ENCODE measurements at regions not wholly inside any gene's neighbourhood (a gene's known extent, or its start where the extent isn't known, plus 50 kb on each side); places are given as distances from the start of the nearest gene placed in this dataset.

DNA sequence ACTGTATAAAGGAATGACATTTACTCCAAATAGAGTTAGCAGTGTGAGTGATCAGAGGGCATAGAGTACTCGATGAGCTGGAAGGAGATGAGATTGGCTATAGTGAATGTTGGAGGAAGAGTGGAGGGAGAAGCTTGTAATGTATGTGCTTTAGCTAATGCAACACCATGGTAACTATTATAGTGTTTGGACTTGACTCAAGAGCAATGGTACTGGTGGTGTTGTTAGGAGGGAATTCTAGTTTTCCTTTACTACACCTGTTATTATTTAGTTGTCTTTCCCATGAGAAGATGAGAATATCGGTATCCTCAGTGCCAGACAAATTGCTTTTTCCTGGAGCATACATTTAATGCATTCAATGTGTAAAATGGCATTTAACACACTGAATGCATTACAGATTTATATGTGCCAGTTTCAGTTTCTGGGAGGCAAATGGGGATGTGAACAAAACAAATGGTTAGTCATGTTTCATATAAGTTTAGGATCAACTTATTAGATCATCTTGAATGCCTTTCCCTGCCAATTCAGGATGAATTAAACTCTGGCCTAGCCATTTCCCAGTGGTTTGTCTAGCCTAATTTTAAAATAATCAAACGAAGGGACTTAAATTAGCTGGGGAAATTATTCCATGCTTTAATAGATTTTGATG, 291.1 kb upstream of the ADAMTS5 start:
- DNase-seq (ENCODE audit: low spot score): no peak

DNA sequence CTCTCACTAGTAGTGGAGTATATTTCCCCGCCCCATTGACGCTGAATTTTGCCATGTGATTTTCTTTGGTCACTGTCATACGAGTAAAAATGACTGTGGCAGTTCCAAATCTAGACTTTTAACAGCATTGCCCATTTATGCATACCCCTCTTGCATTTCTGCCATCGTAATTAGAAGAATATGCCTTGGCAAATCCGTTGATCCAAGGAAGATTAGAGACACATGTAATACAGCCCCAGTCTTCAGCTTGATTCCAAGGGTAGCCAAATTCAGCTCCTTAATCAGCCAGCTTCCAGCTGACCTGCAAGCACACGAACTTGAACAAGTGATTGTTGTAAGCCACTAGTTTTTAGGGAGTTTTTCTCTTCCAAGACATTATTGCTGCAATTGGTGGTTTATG, 290.3 kb upstream of the ADAMTS5 start:
- no peak for DNase-seq (ENCODE audit: low spot score)

DNA sequence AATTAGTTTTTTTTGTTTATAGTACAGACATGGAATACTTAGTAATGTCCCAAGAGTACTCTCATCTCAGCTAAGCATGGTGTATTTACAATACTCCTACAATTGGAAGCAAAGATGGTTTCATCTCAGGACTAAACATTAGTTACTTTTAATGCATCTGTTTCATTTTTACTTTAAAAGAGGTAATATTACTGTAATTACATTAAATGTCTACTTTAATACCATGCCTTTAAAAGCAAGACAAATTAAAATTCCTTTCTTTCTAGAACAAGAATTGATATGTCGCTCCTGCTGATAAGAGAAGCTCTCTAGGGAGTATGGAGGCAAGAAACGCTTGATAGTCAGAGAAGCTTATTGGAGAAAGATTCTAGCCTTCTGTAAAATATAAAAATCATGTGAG, 284.9 kb upstream of the ADAMTS5 start:
- no peak for DNase-seq (ENCODE audit: low spot score)

DNA sequence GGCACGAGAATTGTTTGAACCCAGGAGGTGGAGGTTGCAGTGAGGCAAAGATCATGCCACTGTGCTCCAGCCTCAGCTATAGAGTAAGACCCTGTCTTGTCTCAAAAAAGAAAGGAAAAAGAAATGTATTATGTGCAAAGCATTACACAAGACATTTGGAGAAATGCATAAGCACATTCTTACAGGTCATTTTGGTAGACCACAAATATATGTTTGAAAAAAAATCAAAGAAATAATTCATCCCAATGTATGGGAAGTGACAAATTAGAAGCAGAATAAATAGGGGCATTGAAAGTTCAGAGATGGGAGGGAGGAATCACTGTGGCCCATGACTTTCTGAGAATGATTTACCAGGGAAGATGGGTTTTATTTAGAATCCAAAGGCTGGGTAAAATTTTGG, 283.5 kb upstream of the ADAMTS5 start:
- DNase-seq (ENCODE audit: low spot score): no peak

DNA sequence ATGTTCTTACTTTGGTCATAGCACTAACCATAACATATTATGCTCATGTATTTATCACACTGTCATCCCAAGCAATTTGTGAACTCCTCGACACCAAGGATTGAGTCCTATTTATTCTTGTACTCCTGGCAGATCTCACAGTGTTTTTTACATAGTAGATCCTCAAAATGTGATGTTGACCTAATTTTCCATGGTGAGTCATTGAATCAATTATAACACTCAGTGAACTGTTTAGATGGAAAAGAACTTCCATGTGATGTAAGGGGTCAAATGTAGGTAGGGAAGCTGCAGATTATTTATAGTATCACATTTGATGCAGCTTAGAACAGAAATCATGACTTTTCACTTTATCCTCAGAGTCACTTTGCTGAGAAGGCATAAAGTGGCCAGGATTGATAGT, 281.9 kb upstream of the ADAMTS5 start:
- no peak for DNase-seq (ENCODE audit: low spot score)

DNA sequence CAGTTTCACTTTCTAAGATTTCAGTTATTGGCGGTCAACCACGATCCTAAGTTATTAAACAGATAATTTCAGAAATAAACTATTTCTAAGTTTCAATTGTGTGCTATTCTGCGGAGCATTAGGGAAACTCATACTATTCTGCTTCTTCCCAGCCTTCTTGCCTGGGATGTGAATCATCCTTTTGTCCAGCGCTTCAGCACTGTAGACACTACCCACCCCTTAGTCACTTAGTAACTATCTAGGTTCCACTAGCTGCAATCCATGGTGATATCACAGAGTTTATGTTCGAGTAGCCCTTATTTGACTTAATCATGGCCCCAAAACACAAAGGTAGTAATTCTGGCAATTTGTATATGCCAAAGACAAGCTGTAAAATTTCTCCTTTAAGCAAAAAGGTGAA, 279.9 kb upstream of the ADAMTS5 start:
- DNase-seq (ENCODE audit: low spot score): no peak

DNA sequence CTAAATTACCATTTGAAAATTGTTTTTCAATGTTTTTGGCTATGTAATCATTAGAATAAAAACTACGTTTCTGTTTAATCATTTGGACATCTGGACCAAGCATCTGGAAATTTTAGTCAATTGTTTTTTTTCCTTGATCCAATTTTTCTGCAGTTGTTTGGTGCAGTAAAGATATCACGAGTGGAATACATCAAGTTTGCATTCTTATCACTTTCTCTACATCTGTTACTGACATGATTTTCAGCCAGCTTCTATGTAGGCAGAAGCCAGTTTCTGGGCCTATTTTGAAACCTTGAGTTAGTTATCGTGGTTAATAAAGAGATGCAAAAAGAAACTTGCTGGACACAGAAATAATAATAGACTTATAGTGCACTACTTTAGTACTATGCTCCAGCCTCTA, 277.9 kb upstream of the ADAMTS5 start:
- DNase-seq (ENCODE audit: low spot score): no peak

DNA sequence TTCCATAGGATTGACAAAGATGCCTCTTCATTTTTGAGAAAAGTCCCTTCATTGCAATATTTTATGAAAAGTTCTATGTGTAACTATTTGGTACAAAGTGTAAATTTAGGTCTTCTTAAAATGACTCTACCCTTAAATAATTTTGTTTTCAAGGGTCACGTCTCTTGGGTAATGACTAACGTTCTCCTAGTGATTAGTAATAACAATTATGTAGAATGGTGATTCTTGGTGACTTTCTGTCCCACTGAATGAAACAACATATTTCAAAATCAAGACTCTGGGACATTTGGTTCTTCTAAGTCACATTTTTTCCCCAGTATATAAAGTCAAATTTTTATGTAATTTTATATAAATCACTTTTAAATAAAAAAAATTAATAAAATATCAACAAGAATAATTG, 277.5 kb upstream of the ADAMTS5 start:
- no peak for DNase-seq (ENCODE audit: low spot score)

DNA sequence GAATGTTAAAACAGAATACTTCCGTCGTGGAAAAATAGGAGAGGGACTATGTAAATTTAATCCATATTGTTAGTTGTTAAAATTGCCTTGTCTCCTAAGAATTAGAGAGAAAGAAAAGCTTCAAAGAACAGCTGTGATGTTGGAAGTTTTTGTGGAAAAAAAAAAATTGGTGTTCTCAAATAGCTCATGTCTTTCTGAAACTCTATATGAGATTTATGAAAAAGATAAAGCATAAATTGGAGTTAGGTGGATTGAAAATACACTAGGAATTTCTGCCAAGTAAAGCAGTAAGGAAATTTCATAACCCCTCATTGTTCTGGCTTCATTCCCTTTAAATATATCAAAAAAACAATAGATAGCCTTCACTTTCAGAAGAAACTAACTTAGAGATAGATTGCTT, 274.0 kb upstream of the ADAMTS5 start:
- no peak for DNase-seq (ENCODE audit: low spot score)

DNA sequence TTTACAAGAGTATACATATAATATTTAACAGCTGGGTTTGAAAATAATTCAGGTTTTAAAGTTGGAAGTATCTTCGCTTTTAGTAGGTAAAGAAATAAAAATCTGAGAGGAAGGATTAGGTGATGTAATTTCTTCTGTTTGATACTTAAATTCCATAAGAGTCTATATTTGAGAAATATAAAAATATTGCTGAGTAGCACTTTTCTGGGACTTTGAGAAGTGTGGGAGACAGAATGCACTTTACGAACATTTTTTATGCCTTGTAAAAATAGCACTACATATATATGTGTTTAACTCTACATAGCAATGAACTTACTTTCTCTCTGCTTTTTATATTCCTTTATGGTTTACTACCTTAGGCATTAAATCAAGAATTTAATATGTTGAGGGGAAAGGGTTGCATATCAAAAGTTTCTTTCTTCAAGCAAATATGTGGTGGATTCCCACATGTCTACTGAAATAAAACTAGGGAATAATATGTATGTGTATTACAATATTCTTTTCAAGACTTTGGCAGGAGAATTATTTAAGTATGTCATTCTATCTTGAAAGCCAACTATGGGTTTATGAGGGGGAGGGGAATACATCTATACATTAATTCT, 266.7 kb upstream of the ADAMTS5 start:
- DNase-seq (ENCODE audit: low spot score): no peak

DNA sequence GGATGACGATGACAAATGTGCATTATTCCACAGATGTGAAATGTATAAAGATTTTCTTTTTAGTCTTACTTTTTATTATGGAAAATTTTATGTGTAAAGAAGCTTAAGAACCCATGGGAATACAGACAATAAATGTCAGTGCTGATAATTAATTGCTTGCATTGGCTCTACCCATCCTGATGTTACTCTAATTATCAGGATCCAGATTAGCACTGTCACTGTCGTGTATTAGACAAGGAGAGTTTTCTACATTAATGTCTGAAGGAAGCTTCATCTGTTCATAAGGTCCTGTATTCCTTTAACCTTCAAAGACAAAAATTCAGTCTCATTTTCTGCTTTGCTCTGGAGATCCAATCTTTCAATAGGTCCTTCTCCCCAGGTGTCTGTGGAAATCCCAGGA, 259.1 kb upstream of the ADAMTS5 start:
- no peak for DNase-seq (ENCODE audit: low spot score)

DNA sequence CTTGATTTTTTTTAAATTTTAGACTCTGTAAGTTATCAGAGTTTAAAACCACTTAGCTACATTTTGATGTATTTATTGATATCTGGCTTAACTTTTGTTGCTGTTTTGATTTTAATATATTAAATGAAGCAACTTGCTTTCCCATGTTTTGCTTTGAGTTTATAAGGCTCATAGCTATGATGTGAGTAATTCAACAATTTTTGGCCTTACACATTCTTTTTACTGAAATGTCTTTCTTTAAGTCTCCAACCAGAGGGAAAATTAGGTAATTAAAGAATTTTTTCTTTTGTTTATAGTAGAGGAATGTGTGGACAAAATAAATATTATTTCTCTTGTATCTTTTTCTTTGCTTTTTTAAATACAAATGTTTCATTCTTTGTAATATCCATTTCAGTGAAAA, 258.3 kb upstream of the ADAMTS5 start:
- DNase-seq (ENCODE audit: low spot score): no peak

DNA sequence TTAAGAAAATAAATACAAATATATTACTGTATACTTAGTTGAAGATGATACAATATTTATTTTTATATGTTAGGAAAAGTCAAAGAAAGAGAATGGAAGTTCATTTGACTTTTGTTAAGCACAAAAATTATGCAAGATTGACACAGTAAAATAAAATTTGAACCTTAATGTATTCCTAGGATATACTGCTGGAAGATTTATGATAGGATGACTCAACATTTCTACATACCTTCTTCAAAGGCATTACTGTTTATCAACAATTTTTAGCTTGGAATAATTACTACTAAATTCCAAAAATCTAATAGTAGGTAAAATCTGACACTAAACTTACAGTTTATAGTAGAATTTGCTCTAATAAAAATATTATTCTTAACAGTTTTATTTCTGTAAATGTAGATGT, 257.3 kb upstream of the ADAMTS5 start:
- DNase-seq (ENCODE audit: low spot score): no peak

DNA sequence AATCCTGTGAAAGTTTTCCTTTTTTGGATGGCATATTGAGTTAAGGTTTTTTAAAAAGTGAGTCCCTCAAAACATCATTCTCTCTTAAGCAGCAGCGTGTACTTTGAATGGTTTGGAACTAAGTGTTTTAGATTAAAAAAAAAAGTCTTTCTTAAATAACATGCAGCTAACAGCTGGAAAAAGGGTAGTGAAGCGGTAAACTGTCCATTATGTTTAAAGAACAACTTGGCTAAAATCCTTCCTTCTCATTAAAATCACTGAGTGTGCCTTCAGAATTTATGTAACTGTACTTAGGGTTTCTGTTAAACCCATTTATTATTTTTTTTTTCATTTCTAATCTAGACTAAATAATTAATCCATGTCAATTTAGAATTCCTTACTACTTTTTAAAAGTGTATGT, 254.2 kb upstream of the ADAMTS5 start:
- DNase-seq (ENCODE audit: low spot score): no peak

DNA sequence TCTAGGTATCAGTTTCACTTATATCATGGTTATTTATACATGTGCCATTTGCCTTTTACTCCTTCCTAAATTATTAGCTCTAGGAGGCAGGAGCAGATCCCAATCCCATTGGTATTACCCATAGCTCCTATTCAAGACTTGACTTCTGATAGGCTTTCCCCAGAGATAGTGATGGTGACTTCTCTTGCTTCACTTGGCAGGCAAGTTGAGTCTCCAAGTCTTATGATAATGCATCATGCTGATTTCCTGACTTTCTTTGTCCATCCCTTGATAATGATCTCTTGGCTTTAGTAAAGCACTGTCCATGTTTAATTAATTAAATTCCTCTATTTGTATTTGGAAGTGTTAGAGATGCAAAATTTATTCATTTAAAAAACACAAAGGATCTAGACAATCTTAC, 253.5 kb upstream of the ADAMTS5 start:
- no peak for DNase-seq (ENCODE audit: low spot score)

DNA sequence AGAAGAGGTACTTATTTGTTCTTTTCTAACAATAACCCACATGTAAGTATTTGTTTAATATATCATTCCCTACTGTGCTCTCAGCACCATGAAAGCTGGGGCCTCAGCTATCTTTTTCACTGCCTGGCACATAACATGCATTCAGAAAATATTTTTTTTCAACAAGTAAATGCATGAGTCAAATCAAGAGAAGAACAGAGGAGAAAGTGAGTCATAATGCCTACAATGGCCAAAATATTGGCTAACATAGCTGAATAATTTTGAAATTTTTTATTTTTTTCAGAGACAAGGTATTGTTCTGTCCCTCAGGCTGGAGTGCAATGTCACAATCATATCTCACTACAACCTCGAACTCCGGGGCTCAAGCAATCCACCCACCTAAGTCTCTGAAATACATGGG, 252.2 kb upstream of the ADAMTS5 start:
- DNase-seq (ENCODE audit: low spot score): no peak

DNA sequence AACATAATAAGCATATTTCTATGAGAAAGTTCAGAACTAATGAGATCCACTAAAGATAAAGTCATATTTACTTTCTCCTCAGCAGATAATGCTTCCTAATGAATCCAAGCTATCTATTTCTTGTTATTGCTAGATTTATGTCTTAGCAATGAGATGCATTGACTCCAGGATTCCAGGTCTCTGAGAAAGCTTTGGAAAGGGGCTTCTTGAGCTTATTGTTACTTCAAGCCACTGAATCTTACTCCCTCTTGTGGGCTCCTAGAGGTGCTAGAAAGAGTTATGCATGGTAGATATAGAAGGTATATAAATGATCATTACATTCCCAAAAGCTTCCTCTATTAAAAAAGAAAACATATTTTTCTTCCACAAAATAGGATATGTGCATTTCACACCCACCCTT, 246.4 kb upstream of the ADAMTS5 start:
- no peak for DNase-seq (ENCODE audit: low spot score)

DNA sequence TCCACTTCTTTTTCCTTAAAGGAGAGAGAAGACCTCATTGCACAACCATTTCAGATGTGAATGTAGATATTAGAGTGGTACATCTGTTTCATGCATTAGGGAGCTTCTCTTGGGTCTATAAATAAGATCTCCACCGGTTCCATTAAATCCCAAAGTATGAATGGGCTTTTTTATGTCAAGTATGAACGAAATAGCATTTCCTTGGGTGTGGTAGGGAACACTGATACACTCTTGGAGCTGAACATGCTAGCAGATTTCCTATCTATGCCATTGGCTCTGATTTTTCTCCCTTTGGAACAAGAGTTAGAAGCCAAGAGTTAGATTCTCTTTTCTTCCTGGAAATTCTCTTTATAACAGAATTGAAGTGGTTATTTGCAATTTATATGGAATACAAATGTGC, 245.6 kb upstream of the ADAMTS5 start:
- DNase-seq (ENCODE audit: low spot score): no peak

DNA sequence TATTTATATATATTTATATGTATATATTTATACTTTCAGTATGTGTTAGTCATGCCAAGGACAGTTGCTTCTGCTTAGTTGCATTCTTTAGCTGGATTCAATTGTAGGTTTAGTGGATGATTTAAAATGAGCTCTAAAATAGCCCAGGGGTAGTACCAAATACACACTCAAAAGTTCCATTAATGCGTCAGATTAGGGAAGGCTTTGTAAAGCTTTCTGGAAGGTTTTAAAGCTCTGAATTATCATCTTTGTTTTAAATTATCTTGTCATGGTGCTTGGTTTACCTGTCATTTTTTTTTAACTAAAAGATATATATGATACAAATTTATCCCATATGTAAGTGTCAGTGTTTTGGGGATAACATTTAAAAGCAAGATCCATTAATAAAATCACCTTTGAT, 242.7 kb upstream of the ADAMTS5 start:
- DNase-seq (ENCODE audit: low spot score): no peak

DNA sequence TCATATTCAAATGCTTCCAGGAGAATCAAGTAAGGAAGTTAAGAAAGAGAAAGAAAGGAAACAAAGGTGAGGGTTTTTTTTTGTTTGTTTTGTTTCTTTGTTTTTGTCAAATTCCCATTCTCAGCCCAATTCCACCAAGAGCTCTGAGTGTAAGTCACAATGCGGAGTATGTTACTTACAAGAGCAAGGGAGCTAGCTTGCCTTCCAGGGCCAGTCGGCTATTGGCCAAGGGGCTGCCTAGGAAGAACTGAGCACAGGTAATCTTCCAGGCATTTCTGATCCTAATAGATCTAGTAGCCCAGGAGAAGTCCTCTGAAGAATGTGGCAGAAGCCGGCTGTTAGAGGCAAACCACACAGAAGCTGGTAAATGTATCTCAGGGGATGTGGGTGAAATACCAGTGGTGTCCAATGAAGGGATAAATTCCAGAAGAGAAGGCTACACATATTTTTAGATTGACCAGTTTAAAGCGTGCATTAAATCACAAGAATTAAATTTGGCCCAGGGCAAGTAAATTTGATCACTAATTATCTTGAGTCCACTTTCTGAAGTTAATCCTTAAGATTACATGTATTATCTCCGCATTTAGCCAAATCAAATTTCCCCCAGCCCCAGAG, 239.6 kb upstream of the ADAMTS5 start:
- no peak for DNase-seq (ENCODE audit: low spot score)

DNA sequence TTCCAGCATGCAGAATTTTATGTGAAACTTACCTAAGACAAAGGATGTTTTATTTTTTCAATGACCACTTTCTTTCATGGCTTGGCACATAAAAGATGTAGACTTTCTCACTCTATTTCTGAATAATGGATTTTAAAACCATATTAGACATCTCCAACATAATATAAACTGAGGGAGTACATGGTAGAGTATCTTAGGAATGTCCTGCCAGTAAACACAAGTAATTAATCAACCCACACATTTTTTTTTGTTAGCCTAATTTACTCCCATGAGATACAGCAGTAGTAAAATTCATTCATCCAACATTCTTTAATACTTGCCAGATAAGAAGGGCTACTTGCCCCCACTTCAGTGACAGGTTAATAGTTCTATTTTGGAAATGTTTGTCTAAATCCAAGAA, 235.4 kb upstream of the ADAMTS5 start:
- no peak for DNase-seq (ENCODE audit: low spot score)

DNA sequence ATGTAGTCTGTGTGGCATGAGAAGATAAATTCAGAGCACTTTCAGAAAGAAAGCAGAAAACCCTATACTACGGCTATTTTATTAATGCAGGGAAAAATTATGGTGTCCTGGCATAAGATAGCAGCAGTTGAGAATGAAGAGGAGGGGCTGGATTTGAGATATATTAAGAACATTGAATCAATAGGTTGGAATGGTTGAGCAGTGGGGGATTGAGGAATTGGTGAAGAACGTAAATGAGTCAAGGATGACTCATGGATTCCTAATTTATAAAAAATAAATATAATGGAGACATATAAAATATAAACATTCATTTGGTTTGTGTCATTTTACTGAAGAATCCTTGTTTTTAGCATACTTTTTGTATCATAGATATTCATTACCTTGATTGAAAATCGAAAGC, 234.3 kb upstream of the ADAMTS5 start:
- DNase-seq (ENCODE audit: low spot score): no peak

DNA sequence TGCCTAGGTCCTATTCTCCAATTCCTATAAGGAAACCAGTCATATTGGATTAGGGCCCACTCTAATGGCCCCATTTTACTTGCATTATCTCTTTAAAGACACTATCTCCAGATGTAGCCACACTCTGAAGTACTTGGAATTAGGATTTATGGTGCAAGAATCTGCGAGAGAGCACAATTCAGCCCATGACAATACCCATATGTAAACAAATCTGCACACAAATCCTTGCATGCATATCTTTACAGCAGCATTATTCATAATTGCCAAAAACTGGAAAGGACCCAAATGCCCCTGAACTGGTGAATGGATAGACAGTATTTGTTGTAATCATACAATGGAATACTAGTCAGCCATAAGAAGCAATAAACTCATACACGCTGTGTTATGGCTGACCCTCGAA, 229.8 kb upstream of the ADAMTS5 start:
- DNase-seq (ENCODE audit: low spot score): no peak
